ENCODE measurements at regions not wholly inside any gene's neighbourhood (a gene's known extent, or its start where the extent isn't known, plus 50 kb on each side); places are given as distances from the start of the nearest gene placed in this dataset.

GRCh38 chr15:81779181-81779580 is 266.6 kb downstream of the MEX3B start:
- H3K27me3 Mint-ChIP-seq (ENCODE audit: insufficient read depth, low read depth, poor library complexity): no peaks in the 10 kb centered on the region
- Histone ChIP-seq H4K20me1 (replicated peaks; ENCODE audit: insufficient read depth) (peaks cover 2% of the 10 kb centered on the region; the same call in 1 of the 2 replicates), H3K4me1 (ENCODE audit: insufficient read depth) (no peaks in the 10 kb centered on the region), H3K27ac (ENCODE audit: low read depth) (no peak overlapping the region), H3K36me3 (ENCODE audit: insufficient read depth) (no peaks in the 10 kb centered on the region), H3K4me2 (no peak overlapping the region), H3F3A (replicated peaks; ENCODE audit: low read depth) (no peaks in the 10 kb centered on the region), H3K27me3 (ENCODE audit: insufficient read depth) (no peaks in the 10 kb centered on the region), H3K79me2 (replicated peaks; ENCODE audit: insufficient read depth) (peaks cover 6% of the 10 kb centered on the region; the same call in 1 of the 2 replicates), H3K9me2 (ENCODE audit: insufficient read depth) (0 out of 2 replicates have a peak, but pooled peaks cover 6% of the 10 kb centered on the region), H3K4me3 (no peak overlapping the region), H2AFZ (no peak overlapping the region)
- no peaks in the 10 kb centered on the region for H3K4me1 Mint-ChIP-seq
- 0 out of 3 replicates have a peak, but pooled peaks cover 4% of the 10 kb centered on the region for H3K36me3 Mint-ChIP-seq (ENCODE audit: low read depth)
- no peak for TF ChIP-seq ZNF462 (CRISPR knock-in tag; IDR thresholded peaks at IDR 0.05)
- no peak for TF ChIP-seq ETS1 (IDR thresholded peaks at IDR 0.05)
- no peak for TF ChIP-seq POLR2AphosphoS5 (IDR thresholded peaks at IDR 0.05; ENCODE audit: low read depth)
- TF ChIP-seq EZH2 (IDR thresholded peaks at IDR 0.05; ENCODE audit: low read depth, unreplicated experiment): no peak
- no peak for TF ChIP-seq CREB1 (CRISPR knock-in tag; IDR thresholded peaks at IDR 0.05; ENCODE audit: low read depth)
- no peak for TF ChIP-seq EZH2phosphoT487 (IDR thresholded peaks at IDR 0.05; ENCODE audit: unreplicated experiment)
- TF ChIP-seq NANOG (IDR thresholded peaks at IDR 0.05; ENCODE audit: borderline replicate concordance): no peak
- no peak for TF ChIP-seq ZNF114 (CRISPR knock-in tag; IDR thresholded peaks at IDR 0.05)
- TF ChIP-seq REST (IDR thresholded peaks at IDR 0.05; ENCODE audit: unreplicated experiment): no peak
- TF ChIP-seq STAT1 (IDR thresholded peaks at IDR 0.05; ENCODE audit: unreplicated experiment): no peak
- TF ChIP-seq CTCF (conservative IDR thresholded peaks at IDR 0.05; ENCODE audit: low read depth in 2 of 2): no peak
- TF ChIP-seq JUNB (IDR thresholded peaks at IDR 0.05; ENCODE audit: unreplicated experiment): no peak
- no peak for TF ChIP-seq ZNF331 (CRISPR knock-in tag; IDR thresholded peaks at IDR 0.05; ENCODE audit: low read depth)
- no peak overlapping the region for H3K4me3 Mint-ChIP-seq
- H3K9me3 Mint-ChIP-seq: no peaks in the 10 kb centered on the region
- H3K27ac Mint-ChIP-seq: no peak overlapping the region
- DNase-seq (ENCODE audit: low spot score): no peak
- no peak for ATAC-seq

Measured in GM23338 (cell line).